ENCODE measurements at regions not wholly inside any gene's neighbourhood (a gene's known extent, or its start where the extent isn't known, plus 50 kb on each side); places are given as distances from the start of the nearest gene placed in this dataset.
"Not testable (repeated sequence)": the region's sequence is repeated elsewhere in the genome, so short reads cannot be mapped to it uniquely, and the experiment has no call there.

DNA sequence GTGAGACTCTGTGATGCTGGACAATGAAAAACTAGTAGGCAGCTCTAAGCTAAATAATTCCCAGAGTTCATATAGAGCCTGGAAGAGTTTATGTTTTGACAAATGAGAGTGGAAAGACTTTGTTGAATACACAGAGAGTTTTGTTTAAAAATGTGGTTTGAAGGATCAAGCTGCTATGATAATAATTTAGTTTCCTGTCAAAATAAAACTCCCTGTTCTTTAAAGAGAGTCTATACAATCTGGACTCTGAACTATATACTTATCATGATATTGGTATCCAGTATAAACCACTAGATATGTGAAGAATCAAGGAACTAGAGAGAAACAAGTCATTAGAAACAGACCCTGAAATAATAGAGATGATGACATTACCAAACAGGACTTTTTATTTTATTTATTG, 158.6 kb downstream of the C4orf33 start:
- no peak for DNase-seq

GRCh38 chr4:129261584-129261983, 165.6 kb downstream of the C4orf33 start:
- DNase-seq, result no peak

DNA sequence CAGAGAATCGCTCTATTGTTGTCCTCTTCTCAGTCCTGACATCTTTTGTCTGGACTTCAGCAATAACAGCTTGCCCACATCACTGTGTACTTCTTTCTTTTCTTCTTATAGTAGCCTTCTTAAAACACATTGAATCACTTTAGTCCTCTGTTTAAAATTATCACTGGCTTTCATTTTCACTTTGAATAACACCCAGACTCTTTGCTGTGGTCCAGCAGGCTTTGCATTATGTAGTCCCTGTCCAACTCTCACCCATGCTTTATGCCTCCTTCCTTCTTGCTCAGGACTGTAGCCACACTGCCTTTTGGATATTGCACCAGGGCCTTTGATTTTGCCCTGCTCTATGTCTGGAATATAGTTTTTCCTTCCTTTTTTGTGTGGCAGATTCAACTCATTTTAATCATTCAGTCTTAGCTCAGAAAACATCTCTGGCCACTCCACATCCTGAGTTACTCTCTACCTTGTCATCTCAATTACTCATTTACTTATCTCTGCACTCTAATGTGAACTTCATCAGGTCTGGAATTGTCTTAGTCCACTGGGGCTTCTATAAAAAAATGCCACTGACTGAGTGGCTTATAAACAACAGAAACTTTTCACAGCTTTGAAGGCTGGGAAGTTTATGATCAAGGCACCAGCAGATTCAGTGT, 168.2 kb downstream of the C4orf33 start:
- DNase-seq, result no peak

DNA sequence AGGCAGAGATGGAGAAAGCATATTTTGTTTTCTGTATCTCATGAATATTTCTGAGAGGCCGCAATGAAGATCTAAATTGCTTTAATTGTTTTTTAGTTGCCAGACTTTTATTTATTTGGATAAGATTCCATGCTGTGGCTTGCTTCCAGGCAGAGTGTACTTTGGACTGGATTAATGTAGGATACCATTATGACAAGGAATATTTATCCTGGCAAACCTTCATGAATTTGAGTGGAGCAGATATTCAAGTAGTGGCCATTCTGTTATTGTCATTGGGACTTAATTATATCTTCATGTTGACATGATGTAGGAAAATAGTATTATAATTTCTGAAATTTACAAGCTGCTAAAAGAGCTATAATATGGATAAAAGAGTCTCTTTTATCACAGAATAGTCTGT, 182.9 kb downstream of the C4orf33 start:
- DNase-seq, result no peak

DNA sequence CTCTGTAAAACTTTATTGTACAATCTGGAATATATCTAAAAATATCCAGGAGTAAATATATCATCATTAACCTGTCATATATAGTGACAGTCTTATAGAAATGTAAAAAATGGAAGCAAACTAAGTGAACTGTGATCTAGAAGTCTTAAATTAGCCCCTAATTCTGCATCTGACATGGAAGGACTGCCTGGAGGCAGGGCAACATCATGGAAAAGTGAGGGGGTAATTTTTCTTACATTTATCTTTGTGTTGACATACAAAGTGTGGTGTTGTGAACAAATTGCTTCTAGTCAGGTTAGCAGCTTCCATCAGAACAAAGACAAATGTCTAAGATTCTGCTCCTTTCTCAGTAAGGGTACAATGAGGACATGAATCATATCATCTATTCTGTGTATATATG, 186.3 kb downstream of the C4orf33 start:
- no peak for DNase-seq

DNA sequence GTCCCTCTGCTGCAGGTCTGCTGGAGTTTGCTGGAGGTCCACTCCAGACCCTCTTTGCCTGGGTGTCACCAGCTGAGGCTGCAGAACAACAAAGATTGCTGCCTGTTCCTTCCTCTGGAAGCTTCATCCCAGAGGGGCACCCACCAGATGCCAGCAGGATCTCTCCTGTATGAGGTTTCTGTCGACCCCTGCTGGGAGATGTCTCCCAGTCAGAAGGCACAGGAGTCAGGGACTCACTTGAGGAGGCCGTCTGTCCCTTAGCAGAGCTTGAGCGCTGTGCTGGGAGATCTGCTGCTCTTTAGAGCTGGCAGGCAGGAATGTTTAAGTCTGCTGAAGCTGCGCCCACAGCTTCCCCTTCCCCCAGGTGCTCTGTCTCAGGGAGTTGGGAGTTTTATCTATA, 196.2 kb downstream of the C4orf33 start:
- DNase-seq, result not testable (repeated sequence)

GRCh38 chr4:129314781-129315180, 218.8 kb downstream of the C4orf33 start:
- no peak for DNase-seq

- no peak for DNase-seq
Observed at GRCh38 chr4:129322920-129323319, 227.0 kb downstream of the C4orf33 start.

DNA sequence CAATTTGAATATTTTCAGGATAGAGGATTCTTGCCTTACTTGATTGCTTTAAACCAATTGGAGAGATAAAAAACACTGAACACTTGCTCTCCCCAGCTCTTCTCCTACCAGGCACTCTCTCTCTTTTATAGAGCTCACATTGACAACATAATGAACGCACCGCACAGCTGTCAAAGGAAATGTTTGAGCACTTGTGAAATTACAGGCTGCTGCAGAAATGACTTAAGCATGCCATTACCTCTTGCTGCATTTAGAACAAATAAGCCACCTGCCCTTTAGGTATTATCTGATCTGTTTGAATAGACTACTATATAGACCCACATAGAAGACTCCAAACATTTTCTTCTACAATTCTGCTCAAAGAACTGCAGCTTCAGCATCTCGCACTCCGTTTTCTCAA, 227.7 kb downstream of the C4orf33 start:
- no peak for DNase-seq

DNA sequence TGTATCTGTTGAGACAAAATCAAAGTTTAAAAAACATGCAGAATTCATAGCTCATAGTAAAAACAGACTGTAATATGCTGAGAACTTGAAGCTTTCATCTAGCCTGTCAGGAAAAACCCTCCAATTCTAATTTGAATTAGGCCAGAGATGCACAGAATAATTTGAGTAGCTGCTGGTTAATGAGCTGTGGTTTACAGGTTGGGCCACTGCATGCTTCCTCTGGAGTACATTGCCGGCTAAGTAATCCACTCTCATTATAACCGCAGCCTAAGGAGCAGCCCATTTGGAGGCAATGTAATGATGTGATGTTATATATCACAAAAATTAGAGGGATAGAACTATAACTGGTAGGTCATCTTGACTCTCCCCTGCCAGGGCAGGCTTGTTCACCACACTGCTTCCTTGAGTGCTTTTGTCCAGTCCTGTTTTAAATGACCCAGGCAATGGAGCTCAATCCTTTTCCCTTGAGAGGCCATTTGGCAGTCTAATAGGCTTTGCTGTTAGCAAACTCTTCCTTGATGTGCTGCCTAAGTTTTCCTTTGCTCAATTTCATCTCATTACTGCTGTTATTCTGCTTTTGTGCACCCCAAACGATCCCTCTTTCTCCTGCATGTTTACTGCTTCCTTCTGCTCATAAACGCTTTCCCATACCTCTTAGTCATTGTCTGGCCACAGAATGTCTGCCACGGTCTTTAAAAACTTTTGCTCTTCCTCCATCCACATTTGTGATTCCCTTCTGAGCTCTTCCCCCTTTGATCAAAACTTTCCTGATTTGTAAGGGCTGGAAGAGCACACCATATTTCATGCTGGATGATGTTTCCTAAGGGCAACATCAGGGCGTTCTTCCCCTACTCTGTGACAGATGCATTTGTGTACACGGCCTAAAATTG, 230.9 kb downstream of the C4orf33 start:
- no peak for DNase-seq

DNA sequence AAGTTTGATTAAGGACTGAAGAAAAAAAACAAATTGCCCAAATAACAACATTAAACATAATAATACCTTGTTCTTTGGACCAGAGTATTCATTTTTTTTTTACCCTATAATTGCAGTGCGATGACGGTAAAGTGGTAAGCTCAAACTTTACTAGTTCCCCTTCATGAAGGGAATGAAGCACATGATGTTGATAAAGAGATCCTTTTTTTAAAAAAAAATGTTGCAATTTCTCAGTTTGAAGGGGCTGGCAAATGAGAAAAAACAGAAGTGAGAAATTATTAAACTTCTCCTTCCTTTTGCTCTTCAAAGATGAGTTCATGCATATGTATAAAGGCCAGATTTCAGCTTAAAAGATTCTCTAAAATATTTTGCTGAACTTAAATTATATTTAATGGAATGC, 231.7 kb downstream of the C4orf33 start:
- DNase-seq, result no peak

- no peak for DNase-seq
Observed at GRCh38 chr4:129328162-129328561, 232.2 kb downstream of the C4orf33 start.

DNA sequence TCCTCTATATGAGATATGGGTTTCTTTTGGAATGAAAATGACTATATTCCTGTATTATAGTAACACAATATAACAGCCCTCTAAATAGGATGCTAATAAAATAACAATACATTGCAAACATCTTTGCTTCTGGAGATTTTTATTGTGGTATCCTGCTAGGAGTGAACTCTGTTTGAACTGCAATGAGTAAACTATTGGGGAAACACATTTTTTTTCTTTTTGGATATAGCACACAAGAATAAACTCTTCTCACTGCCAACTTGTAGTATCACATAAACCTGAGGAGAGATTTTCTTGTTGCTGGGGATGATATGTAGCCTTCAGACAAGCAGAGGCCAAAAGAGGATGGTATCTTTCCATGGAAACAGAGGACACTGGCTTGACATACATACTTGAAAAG, 238.2 kb downstream of the C4orf33 start:
- DNase-seq, result no peak

DNA sequence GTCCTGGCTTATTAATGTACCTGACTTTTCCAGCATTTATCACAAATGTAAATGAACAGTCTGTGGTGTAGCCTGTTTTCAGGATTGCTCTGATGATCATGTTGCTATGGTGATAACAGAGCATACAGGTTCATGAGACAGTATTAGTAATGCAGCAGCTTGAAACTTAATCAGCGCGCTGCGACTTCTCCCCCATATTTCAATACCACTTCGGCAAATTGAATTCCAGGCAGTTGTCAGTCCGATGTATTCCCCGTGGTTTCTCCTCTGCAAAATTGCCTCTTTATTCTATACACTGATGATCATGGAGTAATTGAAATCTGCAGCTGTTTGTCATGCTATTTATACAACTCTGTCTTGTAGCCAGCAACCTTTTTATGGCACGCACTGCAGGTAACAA, 239.3 kb downstream of the C4orf33 start:
- no peak for DNase-seq

GRCh38 chr4:129335818-129336217, 239.9 kb downstream of the C4orf33 start:
- DNase-seq, result no peak

DNA sequence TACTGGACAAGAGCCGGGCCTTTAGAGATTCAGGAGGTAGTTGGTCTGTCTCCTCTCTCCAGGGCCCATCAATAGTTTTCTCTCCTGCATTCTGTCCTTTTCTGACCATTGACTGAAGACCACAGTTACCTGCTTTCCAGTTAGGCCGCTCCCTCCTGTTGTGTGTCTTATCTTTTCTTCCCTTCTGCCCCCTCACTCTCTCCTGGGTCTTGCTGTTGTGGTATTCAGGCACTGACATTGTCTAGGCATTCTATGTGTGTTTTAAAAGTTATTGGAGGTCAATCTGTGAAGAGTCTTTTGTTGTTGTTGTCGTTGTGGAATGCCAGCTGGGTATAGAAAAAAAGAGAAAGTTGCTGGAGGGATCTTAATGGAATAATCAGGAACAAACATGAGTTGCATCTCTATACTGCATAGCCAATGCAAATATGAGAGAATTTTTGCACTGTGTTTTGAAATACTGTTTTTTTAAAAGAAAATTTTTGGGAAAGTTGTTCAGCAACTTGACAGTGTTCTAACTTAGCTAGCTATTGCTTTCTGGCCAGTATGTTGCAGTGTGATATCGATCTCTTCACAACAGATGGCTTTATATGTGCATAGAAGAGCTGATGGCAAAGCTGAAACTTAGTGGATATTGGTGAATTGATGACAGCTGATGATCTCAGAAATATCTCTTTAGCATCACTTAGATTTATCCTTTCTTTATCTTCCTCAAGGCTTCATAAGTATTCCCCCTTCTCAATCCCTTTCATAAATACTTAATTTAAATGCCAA, 240.7 kb downstream of the C4orf33 start:
- no peak for DNase-seq

GRCh38 chr4:129337228-129337620, 241.3 kb downstream of the C4orf33 start:
- no peak for DNase-seq

- DNase-seq, result no peak
Observed at GRCh38 chr4:129342819-129343408, 247.0 kb downstream of the C4orf33 start.

GRCh38 chr4:129344058-129344457, 248.1 kb downstream of the C4orf33 start:
- DNase-seq, result no peak

GRCh38 chr4:129345609-129346008, 249.7 kb downstream of the C4orf33 start:
- no peak for DNase-seq

DNA sequence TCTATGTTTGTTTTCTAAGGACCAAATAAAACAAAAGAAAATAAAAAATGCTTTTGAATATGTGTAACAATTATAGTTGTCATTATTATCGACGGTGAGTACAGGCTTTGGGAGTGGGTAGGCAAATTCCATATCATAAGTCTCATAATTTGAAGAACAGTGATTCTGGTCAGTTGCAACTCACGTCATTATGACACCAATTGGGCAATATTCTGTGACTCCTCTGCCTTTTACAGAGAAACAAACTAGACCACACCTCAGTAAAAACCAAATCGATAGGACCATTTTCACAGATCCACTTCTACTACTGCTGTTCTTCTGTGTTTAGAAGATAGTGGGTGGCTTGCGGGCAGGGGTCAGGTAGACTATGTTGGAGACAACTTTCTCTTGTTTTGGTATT, 250.1 kb downstream of the C4orf33 start:
- DNase-seq, result no peak

- DNase-seq, result no peak
Observed at GRCh38 chr4:129346734-129347133, 250.8 kb downstream of the C4orf33 start.

Measured in activated T-cell treated with anti-CD3 and anti-CD28 coated beads, Interleukin-2, amount 50 U/mL, for 48 hours (primary cell).